ENCODE measurements at regions not wholly inside any gene's neighbourhood (a gene's known extent, or its start where the extent isn't known, plus 50 kb on each side); places are given as distances from the start of the nearest gene placed in this dataset.

- TF ChIP-seq POLR2AphosphoS5 (IDR thresholded peaks at IDR 0.05; ENCODE audit: low read depth, low read length) = no peak
- no peak for TF ChIP-seq REST (IDR thresholded peaks at IDR 0.05; ENCODE audit: insufficient read depth in 1 of 2, low read depth in 2 of 2, low read length in 2 of 2)
These were observed 161.0 kb downstream of the SEC14L1 start for GRCh38 chr17:77301694-77302266.

All from PFSK-1 (cell line).